Ammon's horn (tissue), 1 donor: ENCODE measurements at regions not wholly inside any gene's neighbourhood (a gene's known extent, or its start where the extent isn't known, plus 50 kb on each side); places are given as distances from the start of the nearest gene placed in this dataset.
A peak's percentile ranks its signal among the peaks of the same experiment; 100 is the strongest.
"Not testable (repeated sequence)": the region's sequence is repeated elsewhere in the genome, so short reads cannot be mapped to it uniquely, and the experiment has no call there.

Experiments
- DNase-seq: peaks from one replicate; pipeline ENCODE4 v3.0.0-alpha.2; 2016; ENCODE audit warnings: low spot score

DNA sequence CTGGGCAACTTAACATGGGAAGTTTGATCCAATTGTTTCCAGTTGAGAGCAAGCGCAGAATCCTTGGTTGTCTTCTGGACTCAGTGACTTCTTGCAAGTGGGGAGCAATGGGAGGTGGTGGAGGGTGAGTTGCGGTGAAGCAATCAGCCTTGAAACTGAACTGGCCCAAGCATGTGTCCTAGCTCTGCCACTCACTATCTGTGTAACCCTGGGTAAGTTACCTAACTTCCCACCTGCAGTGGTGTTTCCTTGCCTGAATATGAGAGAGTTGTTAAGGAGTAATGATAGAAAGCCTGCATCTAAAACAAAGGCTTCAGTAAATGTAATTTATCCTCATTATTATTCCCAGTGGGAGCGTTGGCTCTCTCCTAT lies 132.5 kb upstream of the NFIA start:
- no peak for DNase-seq

DNA sequence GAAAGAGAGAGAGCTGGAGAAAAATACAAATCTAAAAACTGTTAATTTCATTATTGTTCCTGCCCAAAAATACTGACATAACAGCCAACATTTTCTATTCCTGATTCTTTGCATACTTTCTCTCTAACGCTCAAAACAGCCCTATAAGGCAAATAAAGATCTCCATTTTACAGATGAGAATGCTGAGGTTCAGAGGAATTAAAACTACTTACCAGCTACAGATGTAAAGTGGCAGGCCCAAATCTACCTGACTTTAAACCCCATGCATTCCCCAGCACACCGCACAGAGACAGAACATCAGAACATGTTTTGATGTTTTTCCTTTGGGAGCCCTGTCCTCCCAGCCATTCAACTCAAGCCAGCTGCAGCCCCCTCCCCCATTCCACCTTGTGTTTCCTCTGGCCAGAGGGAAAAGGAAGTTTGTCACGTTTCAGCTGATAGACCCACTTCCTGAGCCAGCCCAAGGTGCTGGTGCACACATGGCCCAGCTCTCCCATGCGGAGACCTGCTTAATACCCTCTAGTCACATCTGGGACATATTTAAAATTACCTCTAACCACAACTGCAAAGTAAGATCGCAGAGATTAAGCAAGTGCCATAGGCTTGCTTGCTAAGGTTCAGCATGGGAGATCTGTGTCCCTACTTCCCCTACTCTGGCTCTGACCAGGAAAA lies 133.1 kb upstream of the NFIA start:
- DNase-seq = no peak

DNA sequence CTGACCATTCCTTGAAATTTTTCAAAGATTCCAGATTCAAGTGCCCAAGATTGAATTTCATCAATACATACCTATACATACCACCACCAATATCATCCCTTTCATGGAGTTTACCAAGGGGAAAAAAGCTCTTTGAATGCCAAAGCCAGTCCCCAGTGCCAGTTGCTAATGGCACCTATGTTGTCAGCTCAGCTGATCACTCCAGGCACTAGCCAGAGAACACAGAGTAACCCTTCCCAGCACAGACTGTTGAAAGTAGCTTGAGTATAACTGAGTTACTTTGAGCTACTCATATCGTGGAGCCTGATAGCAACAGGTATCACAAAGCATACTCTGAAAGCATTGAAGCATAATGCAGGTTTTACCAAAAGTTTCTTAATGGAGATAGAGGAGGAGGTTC lies 133.9 kb upstream of the NFIA start:
- DNase-seq = no peak

DNA sequence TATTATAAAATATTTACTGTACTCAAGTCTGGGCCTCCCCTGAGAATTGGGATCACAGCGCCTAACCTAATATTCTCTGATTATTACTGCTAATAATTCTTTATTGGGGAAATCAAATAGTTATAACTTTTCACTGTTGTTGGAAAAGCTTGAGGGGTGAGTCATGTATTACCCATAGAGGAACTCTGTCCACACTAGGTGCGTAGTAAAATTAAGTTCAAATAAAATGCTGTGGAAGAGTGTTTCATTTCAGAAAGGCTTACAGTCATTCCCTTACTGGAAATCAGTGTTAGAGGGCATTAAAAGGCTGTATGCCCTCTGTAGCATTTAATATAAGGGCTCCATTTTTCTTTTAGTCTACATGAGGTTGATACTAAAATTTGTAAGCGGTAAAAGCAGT lies 135.0 kb upstream of the NFIA start:
- DNase-seq = no peak

DNA sequence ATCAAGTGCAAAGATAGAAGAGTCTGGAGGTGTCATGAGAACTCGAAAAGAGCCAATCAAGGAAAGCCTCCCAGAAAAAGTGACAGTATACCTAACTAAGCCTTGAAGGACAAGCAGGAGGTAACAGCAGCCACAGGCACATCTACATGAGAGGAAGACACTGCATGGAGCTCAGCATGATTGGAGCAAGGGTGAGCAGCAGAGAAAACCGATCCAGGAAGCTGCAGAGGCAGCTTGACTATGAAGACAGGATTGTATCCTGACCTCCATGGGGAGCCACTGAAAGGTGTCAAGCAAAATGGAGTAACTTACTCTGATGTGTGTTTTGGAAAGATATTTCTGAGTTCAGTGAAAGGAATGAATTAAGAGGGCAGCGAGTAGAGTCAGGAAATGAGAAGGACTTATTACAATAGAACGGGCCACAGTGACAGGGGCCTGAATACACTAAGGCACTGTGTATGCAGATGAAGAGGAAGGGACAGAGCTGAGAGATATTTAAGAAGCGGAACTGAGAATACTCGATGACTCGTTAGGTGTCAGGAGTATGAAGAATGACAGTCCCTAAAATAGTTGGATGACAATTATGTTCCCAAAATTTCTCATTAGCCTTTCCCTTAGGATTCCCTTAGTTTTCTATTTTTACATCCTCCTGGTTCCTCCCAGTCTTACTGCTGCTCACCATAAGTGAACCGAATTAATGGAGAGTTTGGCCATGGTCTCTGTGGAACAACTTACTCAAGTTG lies 139.3 kb upstream of the NFIA start:
- DNase-seq = peak; percentile 35

DNA sequence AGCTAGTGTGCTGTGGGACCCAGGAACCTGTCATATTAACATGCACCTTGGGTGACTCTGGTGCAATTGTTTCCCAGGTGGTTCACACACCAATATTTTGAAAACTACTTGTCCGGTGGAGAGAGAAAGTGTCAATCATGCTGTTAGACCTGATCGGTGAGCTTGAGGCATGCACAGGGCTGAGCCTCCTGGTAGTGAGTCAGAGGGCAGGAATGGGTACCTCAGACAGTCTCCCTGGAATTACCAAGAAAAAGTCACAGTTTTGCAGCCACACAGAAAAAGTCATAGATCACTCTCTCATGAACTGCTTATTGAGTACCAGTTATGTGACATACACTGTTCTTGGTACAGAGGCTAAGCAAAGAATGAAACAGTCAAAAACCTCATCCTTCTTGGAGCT lies 140.1 kb upstream of the NFIA start:
- no peak for DNase-seq

DNA sequence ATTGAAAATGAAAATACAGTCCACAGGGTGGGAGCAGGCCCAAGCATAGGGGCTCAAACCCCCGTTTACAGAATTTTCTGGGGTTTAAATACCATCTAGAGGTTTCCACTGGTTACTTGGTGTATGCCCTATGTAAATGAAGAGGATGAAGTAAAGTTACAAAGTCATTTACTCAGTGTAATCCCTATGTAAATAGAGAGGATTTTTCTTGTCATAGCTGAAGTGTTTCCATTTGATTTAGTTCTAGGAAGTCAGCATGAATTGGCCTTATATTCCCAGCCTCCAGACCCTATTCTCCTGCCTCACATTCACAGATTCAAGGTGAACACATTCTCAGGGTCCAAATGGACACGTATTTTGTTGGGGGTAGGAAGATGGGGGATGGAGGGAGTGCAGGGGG lies 141.7 kb upstream of the NFIA start:
- not testable (repeated sequence) for DNase-seq

DNA sequence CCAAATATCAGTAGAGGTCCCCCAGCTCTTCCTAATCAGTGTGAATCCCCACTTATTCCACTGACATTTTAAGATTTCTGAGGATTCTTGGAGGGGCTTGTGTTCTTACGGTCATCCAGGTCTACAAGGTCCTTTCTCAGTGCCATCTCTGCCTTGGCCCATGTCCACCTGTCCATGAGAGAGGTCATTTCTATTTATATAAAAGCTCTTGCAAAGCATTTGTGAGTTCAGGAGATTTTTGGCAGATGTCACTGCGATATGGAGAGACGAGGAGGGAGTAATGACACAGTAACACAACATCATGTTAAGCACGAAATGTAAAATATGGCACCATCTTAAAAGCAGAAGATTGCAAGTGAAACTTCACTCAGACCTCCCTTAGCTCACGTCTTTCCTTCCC lies 144.6 kb upstream of the NFIA start:
- DNase-seq = no peak

DNA sequence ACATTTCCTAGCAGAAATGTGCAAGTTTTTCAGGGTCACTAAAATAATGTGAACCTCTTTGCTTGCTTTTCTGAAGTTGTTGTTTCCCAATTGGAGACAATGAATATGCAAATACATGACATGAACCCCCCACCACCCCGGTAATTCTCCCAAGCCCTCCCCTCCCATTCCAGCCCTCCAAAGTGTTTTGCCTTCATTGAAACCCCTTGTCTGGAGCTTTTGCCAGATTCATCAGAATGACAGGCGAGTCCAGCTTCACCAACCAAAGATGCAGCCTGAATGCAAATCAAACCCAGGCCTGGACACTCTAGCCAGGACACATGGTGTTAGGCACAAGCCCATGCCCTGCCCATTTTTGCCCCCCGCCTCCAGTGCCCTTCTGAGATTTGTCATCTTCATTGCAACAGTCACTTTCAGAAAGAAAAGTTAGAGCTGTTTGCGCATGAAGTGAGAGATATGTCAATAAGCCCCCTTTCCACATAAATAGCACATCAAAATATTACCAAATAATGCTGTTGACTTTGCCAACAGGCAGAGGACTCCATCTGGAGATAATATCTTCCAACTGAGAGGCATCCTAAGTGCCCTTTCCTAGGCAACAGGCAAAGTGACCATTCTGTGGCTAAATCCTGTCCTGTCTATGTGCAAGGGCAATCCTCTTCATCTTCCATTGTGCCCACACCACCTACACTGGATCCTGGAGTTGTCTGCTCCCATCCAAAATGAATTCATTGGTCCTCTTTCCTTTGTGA lies 145.6 kb upstream of the NFIA start:
- DNase-seq = peak; percentile 38

DNA sequence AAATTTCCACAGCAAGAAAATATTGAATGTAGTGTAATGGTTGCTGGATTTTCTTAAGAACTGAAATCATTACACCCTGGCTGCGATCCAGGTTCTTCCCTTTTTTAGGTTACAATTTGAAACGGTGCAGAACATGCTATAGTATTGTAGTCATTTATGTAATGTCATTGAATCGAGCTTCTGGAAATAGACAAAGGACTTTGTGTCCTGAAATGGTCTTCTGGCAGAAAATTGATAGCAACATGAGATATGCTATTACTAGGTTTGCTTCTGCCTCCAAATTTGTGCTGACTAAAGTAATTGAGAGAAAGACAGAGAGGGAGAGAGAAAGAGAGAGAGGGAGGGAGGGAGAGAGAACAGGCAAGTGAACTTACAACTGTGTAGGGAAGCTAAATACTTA lies 146.2 kb upstream of the NFIA start:
- no peak for DNase-seq

DNA sequence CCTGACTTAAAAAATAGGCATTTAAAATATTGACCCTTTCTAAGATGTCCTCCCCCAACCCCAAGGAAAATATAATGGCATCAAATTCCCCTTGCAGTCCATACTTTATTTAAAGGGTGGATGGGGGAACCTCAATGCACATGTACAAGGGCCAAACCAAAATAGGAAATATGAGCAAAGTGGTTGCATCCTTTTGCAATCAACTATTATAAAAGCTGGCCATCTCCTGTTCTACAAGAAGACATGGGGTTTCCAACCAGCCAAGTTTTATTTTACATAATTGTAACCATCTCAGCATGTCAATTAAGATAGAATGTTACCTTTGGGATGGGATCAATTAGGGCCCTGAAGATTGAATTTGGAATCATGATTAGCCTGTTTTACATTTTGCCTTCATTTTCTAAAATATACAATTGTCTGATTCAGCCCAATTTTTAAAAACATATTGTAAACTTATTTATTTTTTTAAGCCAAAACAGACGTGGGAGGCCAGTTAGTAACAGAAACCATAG lies 146.7 kb upstream of the NFIA start:
- no peak for DNase-seq

DNA sequence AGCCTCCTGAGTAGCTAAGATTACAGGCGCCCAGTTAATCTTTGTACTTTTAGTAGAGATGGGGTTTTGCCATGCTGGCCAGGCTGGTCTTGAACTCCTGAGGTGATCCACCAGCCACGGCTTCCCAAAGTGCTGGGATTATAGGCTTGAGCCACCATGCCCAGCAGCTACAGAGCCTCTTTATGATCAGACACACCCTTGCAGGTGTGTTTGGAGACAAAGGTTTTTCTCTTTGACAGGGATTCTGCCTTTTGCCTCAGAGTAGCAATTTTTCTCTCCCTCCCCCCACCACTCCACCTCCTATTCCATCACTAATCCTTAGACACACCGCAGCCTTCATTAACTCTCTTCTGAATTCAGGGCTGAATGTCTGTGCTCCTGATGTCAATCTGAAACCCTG lies 152.2 kb upstream of the NFIA start:
- no peak for DNase-seq

DNA sequence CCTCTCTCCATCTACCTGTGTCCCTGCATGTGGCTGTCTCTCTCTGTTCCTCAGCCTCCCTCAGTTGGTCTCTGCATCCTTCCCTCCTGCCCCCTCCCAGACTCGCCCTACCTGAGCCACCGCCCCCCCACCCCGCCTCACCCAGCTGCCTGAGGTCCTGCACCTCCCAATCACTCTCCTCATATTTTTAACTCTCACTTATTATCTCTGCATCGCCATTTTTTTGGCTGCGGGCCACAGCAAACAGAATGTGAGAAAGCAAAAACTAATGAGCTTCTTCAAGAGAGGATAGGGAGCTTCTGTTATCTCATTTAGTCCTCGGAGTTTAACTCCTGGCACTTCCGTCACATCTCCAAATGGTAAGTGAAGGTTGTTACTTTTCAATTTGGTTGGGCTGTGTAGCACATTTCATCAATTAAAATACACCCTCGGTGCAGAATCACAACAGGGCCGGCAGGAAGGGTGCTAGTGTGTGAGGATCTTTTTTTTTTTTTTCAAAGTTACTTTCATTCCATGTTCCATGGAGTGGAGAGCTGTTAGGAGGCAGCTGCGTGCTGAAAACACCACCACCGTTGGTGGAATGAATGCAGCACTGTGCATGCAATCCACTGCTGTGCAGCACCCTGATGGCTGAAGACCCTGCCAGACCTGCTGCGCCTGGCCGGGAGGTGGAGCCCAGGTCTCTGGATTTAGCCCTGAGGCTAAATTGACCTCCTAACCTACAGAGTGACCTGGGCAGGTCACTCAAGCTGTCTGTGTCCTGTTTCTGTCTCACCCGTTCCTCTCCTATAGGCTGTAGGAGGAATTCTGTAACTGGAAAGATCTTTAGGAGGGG lies 157.2 kb upstream of the NFIA start:
- no peak for DNase-seq

DNA sequence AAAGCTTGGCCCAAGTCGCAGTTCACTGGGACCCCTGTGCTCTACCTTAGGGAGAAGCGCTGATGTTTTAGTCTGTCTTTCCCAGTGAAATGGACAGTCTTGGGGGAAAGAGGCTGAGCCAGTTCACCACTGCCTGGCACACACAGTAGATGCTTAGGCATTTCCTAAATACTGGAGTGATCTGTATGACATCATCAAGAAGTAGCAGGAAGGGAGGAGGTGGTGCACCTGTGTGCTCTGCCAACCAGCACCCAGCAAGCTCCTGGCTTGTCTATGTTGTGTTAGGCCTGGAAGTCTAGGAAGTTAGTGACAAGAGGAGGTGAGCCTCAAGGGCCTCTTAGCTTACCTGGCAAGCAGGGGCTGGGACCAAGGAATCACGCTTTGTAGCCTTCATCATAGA lies 158.2 kb upstream of the NFIA start:
- no peak for DNase-seq

DNA sequence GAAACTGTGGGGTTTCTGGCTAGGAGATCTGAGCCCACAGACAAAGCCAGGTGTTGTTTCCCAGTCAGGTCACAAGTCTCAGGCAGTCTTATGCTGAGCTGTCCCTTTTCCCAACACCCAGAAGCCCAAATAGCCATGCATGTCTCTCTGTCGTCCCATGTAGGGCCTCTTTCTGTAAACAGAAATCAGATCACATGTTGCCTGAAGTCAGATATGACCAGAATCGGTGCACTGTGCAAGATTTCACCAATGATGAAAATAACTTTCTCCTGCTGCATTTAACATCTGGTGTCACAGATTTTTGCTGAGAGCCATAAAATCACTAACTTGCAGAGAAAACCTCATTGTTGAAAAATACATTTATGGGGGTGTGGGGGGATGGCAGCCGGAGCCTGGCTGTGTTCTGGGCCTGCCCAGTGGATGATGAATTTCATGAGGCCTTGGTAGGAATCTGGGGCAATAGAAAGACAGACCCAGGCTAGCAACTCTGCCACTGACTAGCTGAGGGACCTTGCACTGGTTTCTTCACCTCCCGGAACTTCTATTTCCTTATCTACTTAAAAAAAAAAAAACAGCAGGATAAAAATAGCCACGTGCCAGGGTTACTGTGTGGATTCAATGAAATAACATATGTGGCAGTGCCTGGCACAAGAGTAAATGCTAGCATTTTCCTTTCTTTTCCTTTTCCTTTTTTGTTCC lies 158.8 kb upstream of the NFIA start:
- no peak for DNase-seq

DNA sequence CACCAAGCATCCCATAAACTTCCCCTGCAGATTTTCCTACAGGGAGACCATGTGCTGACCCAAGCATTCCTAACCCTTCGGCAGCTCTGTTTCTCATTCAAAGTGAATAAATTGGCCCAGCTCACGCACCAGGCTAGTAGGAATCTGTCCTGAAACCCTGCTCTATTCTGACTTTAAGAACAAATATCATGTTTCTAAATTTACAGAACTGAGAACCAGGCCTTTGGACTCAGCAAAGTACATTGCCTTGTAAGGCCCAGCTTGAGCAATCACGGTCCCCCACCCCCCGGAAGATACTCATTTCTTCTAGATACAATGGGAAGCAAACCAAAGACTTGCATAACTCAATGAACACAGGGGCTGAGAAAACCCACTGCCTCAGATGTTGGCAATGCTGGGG lies 160.1 kb upstream of the NFIA start:
- peak; percentile 32 for DNase-seq

DNA sequence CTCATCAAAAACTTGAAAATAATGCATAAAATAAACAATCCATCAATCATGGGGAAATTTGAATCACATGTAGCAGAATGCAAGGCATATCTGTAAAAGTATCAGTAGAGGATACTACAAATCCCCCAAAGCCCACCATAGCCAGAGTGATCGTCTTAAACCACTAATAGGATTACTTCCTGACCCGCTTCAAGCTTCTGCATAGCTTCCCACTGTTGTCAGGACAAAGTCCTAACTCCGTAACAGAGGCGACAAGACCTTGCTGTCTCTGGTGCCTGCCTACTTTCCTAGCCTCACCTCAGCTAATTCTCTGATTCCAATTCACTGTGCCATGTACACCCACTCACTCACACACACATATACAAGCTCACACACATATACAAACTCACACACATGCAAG lies 161.2 kb upstream of the NFIA start:
- DNase-seq = no peak

DNA sequence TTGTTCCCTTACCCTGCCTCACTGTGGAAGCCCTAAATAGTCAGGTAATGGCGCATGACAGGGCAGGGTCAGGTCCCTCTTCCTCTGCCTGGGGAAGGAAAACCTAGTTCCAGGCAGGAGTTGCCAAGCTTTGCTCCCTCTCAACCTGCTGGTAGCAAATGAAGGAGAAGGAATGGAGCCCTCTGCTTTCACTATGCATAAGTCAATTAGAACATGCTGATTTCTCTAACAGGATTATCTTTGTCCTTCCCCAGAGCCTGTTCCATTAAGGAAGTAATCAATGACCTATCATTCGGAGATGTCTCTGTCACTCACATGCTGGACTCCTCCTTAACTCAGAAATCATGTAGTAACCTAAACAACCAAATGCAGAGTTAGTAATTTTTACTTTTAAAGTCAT lies 161.8 kb upstream of the NFIA start:
- DNase-seq = no peak

DNA sequence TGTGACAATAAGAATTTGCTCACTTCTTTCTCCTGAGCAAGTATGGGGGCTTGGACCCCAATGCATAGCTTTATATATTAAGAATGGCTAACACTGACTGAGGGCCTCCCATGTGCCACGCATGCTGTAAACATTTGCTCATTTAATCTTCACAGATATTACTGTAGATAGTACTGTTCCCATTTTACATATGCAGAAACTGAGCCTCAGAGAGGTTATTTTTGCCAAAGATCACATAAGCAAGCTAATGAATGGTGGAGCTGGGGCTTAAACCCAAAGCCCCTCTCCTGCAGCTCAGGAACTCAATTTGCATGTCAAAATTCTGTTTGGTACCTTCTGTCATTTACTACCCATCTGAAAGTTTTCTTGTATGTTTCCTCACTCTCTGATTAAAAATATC lies 163.5 kb upstream of the NFIA start:
- no peak for DNase-seq

DNA sequence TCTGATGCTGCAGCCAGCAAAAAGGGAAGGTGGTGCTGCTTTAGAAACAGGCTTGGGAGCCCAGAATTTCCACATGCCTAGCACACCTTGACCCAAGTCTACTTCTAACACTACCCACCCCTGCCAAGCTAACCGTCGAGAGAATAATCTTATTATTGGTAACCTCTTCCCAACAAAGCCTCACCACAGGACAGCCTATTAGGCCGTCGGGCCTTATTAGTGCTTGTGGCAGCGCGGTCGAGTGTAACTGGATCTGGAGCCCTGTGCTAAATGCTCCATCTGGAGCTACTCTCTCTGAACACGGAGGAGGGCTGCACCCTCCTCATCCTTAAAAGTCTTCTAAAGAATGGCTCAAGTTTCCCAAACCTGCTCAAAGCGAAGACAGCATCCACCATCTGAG lies 165.5 kb upstream of the NFIA start:
- DNase-seq = no peak

DNA sequence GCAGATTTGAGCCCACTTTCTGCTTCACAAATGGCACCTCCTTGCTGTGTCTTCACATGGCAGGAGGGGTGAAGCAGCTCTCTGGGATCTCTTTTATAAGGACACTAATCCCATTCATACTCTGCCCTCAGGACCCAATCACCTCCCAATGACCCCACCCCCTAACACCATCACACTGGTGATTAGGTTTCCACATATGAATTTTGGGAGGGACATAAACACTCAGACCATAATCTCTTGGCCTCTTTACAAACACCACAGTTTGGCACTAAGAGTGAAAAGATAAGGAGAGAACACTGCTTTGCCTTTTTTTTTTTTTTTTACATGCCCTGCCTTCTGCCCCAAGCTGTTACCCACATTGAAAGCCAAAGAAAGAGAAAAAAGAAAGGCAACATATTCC lies 166.2 kb upstream of the NFIA start:
- no peak for DNase-seq

DNA sequence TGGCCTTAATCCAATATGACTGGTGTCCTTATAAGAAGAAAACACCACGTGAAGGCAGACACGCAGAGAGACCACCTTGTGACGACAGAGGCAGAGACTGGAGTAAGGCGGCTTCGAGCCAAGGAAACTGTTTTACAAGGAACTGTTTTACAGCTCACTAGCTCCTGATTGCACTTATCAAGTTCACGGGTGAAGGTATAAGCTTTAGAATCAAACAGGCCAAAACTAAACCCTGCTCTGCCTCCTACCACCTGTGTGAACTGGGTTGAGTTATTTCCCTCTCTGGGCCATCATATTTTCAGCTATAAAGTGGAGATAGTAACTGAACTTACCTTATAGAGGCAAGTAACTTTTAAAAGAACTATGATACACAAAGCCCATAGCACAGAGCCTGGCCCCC lies 166.9 kb upstream of the NFIA start:
- DNase-seq = no peak
